ENCODE measurements at regions not wholly inside any gene's neighbourhood (a gene's known extent, or its start where the extent isn't known, plus 50 kb on each side); places are given as distances from the start of the nearest gene placed in this dataset.

DNA sequence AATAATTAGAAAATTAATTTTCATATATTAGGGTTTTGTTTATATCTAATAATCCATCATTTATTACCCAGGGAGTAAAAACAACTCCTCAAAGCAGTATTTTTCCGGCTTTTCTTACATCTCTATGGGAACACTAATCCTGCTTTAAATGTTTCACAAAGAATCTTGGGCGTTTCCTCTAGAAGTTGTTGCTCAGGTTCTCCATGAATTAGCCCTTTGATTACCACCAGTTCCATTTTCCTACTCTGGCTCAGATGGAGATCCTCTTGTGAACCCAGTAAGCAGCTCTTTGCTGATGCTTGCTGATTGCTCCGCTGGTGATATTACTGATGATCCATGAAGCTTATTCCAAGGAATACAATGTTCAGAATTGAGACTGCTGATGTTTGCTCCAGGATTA, 78.5 kb upstream of the PKP2 start:
- no peak for TF ChIP-seq POLR2A (IDR thresholded peaks at IDR 0.05)
- TF ChIP-seq, protein P1, sequence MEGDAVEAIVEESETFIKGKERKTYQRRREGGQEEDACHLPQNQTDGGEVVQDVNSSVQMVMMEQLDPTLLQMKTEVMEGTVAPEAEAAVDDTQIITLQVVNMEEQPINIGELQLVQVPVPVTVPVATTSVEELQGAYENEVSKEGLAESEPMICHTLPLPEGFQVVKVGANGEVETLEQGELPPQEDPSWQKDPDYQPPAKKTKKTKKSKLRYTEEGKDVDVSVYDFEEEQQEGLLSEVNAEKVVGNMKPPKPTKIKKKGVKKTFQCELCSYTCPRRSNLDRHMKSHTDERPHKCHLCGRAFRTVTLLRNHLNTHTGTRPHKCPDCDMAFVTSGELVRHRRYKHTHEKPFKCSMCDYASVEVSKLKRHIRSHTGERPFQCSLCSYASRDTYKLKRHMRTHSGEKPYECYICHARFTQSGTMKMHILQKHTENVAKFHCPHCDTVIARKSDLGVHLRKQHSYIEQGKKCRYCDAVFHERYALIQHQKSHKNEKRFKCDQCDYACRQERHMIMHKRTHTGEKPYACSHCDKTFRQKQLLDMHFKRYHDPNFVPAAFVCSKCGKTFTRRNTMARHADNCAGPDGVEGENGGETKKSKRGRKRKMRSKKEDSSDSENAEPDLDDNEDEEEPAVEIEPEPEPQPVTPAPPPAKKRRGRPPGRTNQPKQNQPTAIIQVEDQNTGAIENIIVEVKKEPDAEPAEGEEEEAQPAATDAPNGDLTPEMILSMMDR (IDR thresholded peaks at IDR 0.05) = no peak

Data from body of pancreas (tissue), 4 donors.